ENCODE measurements at regions not wholly inside any gene's neighbourhood (a gene's known extent, or its start where the extent isn't known, plus 50 kb on each side); places are given as distances from the start of the nearest gene placed in this dataset.

GRCh38 chr3:132084982-132085381, 50.2 kb upstream of the CPNE4 start:
- TF ChIP-seq EZH2 (IDR thresholded peaks at IDR 0.05) (no peak), EZH2phosphoT487 (IDR thresholded peaks at IDR 0.05) (no peak)
- TF ChIP-seq, protein P1, sequence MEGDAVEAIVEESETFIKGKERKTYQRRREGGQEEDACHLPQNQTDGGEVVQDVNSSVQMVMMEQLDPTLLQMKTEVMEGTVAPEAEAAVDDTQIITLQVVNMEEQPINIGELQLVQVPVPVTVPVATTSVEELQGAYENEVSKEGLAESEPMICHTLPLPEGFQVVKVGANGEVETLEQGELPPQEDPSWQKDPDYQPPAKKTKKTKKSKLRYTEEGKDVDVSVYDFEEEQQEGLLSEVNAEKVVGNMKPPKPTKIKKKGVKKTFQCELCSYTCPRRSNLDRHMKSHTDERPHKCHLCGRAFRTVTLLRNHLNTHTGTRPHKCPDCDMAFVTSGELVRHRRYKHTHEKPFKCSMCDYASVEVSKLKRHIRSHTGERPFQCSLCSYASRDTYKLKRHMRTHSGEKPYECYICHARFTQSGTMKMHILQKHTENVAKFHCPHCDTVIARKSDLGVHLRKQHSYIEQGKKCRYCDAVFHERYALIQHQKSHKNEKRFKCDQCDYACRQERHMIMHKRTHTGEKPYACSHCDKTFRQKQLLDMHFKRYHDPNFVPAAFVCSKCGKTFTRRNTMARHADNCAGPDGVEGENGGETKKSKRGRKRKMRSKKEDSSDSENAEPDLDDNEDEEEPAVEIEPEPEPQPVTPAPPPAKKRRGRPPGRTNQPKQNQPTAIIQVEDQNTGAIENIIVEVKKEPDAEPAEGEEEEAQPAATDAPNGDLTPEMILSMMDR (IDR thresholded peaks at IDR 0.05) = no peak
